ENCODE measurements at regions not wholly inside any gene's neighbourhood (a gene's known extent, or its start where the extent isn't known, plus 50 kb on each side); places are given as distances from the start of the nearest gene placed in this dataset.

GRCh38 chr3:156612903-156613302 is 58.0 kb upstream of the SSR3 start:
- peaks cover 3% of the 10 kb centered on the region for H3K27me3 Mint-ChIP-seq (ENCODE audit: insufficient read depth, low read depth, poor library complexity)
- no peaks in the 10 kb centered on the region for H3K9me3 Mint-ChIP-seq
- H3K79me2 ChIP-seq (replicated peaks; ENCODE audit: insufficient read depth) = no peaks in the 10 kb centered on the region
- no peak overlapping the region for H3K27ac ChIP-seq (ENCODE audit: low read depth)
- DNase-seq (ENCODE audit: low spot score) (no peak), ATAC-seq (no peak)
- no peak overlapping the region for H3K4me3 Mint-ChIP-seq
- H4K20me1 ChIP-seq (replicated peaks; ENCODE audit: insufficient read depth) = no peaks in the 10 kb centered on the region
- H3K36me3 Mint-ChIP-seq (ENCODE audit: low read depth) = no peaks in the 10 kb centered on the region
- 0 out of 2 replicates have a peak, but pooled peaks cover 3% of the 10 kb centered on the region for H3K9me2 ChIP-seq (ENCODE audit: insufficient read depth)
- no peaks in the 10 kb centered on the region for H3F3A ChIP-seq (replicated peaks; ENCODE audit: low read depth)
- TF ChIP-seq POLR2AphosphoS5 (IDR thresholded peaks at IDR 0.05; ENCODE audit: low read depth) (no peak), EZH2 (IDR thresholded peaks at IDR 0.05; ENCODE audit: low read depth, unreplicated experiment) (no peak), ETS1 (IDR thresholded peaks at IDR 0.05) (no peak), EZH2phosphoT487 (IDR thresholded peaks at IDR 0.05; ENCODE audit: unreplicated experiment) (no peak), CTCF (conservative IDR thresholded peaks at IDR 0.05; ENCODE audit: low read depth in 2 of 2) (no peak), ZNF462 (CRISPR knock-in tag; IDR thresholded peaks at IDR 0.05) (no peak), JUNB (IDR thresholded peaks at IDR 0.05; ENCODE audit: unreplicated experiment) (no peak), NANOG (IDR thresholded peaks at IDR 0.05; ENCODE audit: borderline replicate concordance) (no peak), ZNF331 (CRISPR knock-in tag; IDR thresholded peaks at IDR 0.05; ENCODE audit: low read depth) (no peak), ZNF114 (CRISPR knock-in tag; IDR thresholded peaks at IDR 0.05) (no peak)
- H3K36me3 ChIP-seq (ENCODE audit: insufficient read depth) = no peaks in the 10 kb centered on the region
- H3K4me1 Mint-ChIP-seq = peaks cover 9% of the 10 kb centered on the region; the same call in 2 of the 3 replicates
- no peak overlapping the region for H3K4me3 ChIP-seq
- H3K4me2 ChIP-seq = no peak overlapping the region
- H3K4me1 ChIP-seq (ENCODE audit: insufficient read depth) = no peaks in the 10 kb centered on the region
- H2AFZ ChIP-seq = no peak overlapping the region
- H3K27me3 ChIP-seq (ENCODE audit: insufficient read depth) = no peaks in the 10 kb centered on the region
- H3K27ac Mint-ChIP-seq = no peak overlapping the region

Data from GM23338 (cell line).